NCI-H1694 treated with DMSO at 0.1 percent for 48 hours (cell line): ENCODE measurements at regions not wholly inside any gene's neighbourhood (a gene's known extent, or its start where the extent isn't known, plus 50 kb on each side); places are given as distances from the start of the nearest gene placed in this dataset.
A peak's percentile ranks its signal among the peaks of the same experiment; 100 is the strongest.
"Not testable (repeated sequence)": the region's sequence is repeated elsewhere in the genome, so short reads cannot be mapped to it uniquely, and the experiment has no call there.

Experiments
- DNase-seq: peaks from one replicate; lab custom pipeline; 2025; lab: John Stamatoyannopoulos, UW

DNA sequence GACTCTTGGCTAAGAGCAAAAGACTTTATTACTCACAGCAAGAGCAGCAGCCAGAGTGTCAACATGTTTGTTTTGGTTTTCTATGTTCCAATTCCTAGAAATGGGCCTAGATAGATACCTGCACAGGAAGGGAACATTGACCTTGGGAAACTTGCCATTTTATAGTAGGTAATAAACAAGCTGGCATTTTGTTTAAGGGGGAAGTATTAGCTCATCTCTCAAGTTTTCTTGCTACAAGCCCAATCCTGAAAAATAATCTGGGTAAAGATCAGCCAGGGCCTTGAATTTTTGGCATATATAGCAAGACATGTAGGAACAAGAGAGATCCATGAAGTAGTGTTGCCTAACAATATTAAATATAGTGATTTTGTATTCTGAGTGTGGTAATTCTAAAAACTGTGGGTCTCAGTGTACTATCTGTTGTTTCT lies 51.4 kb upstream of the RGL1 start:
- no peak for DNase-seq

GRCh38 chr1:183744132-183744913 lies 60.6 kb upstream of the RGL1 start:
- no peak for DNase-seq

GRCh38 chr1:183742355-183742754 lies 62.6 kb upstream of the RGL1 start:
- DNase-seq, result no peak

DNA sequence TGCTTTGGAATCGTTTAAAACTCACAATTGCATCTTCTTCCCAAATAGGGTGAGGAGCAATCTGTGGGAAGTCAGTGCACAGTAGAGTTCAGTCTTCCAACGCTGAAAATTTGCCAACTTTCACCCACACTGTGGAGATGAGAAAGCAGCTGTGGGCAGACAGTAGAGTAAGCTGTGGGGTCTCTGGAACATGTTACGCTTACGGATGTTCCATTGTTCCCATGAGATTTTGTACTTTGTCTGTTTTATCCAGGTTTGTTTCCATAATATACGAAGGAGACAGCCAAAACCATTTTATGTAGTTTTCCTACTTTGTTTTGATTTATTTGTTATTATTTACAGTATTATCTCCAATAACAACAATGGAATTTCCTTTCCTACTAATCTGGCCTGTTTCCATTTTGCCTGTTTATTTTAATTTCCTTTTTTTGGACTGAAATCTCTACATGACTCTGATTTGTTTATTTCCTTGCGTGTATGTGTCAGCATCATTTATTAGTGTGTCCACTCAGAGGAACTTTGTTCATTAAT lies 65.1 kb upstream of the RGL1 start:
- DNase-seq, result no peak

DNA sequence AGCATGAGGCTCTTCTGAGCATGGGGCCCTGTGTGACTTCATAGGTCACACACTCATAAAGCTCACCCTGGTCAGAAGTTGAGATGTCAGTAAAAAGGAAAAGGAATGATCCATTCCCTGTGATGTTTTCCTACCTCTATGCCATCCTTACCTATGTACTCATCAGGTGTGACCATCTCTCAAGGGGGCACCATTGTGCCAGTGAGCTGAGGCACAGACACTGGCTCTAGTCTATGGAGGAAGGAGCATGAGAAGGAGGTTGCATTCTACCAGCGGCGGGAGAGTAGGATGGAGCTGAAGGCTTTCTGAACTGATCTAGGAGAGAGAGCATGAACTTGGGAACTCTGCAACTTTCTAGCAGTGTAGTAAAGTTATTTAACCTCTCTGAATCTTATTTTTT lies 65.8 kb upstream of the RGL1 start:
- DNase-seq, result no peak

GRCh38 chr1:183737916-183738315 lies 67.0 kb upstream of the RGL1 start:
- not testable (repeated sequence) for DNase-seq

DNA sequence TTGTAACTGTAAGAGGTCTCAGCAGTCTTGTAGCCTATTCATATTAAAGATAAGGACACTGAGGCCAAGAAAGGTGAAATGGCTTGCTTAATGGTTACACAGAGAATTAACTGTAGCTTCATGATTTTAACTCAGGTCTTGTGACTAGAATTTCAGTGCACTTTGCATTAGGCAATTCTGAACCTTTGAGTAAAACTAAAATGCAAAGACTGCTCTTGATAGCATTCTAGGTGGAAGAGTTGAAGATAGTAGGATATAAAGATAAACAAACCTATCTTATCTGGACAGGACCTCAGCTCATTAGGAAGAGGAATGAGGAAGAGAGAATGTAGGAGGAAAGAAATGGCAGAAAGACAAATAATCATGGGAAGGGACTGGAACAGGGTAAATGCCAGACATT lies 68.6 kb upstream of the RGL1 start:
- DNase-seq, result no peak

DNA sequence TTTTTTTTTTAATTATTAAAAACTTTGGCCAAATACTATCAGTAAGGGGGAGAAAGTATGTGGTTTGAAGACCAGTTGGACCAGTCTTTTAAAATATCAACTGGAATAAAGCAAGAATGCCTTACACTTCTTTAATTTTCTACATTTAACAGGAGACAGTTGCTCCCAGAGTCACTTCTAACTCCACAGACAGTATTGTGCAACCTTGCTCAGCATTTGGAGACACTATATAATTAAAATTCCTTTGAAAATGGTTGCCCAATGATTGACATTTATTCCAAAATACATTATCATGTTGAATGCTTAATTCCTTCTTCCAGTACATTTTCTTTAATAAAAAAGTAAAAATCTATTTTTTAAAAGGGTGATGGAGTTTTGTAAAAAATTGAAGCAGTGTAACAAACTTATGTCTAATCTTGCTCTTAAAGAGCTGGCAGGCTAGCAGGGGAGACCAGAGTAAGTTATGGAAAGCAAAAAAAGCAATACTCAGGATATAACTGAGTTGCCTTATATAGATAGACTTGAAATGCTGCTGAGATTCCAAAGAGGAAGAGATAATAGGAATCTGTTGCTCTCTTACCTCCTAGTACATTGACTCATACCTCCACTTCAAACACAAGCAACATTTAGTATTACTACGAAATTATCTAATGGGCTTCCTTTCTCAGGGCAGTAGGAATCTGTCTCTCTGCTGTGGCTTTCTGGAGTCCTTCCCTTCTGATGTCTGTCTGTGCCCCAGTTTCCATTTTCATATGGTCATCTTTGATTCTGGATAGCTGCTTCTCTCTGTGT lies 69.7 kb upstream of the RGL1 start:
- DNase-seq, result no peak

DNA sequence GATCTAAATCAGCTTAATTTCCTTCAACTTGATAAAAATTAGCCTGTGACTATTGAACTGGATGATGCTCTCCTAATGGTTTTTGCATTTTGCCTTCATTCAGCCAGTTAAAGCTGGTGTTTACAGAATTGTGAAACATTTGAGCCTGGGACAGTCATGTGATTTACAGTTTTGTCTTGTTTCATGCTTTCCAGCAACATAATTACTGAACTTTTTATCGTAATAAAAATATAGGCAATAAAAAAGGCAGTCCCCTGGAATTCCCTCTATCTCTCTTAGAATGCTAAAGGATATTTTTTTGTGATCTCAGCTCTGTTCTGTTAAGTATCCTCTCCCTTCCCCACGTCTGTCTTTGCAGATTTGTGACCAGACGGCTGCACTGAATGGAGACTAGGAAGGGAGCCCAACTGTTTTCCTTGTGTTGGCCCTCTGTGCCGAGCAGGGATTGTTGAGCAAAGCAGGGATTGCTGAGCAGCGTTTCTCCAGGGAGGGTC lies 70.3 kb upstream of the RGL1 start:
- peak; percentile 41 for DNase-seq

DNA sequence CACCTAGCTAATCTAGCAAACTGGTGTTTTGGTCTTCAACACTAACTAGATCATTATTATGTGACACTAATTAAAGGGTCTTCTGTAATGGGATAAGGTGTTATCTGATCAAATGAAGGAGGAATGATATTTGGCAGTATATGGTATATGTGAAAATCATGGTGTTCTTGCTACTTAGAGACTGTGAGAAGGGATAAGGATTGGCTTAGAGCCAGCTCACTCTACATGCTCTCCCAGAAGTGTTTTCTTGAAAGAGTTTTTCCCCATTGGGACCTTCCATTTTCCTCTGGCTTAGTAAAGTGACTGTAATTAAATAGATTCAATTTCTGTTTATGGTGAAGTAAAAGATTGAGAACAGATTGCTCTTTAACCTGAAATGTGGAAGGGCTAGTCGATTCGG lies 71.2 kb upstream of the RGL1 start:
- peak; percentile 26 for DNase-seq

- DNase-seq, result peak; percentile 35
Observed at GRCh38 chr1:183732236-183732880, 72.6 kb upstream of the RGL1 start.

DNA sequence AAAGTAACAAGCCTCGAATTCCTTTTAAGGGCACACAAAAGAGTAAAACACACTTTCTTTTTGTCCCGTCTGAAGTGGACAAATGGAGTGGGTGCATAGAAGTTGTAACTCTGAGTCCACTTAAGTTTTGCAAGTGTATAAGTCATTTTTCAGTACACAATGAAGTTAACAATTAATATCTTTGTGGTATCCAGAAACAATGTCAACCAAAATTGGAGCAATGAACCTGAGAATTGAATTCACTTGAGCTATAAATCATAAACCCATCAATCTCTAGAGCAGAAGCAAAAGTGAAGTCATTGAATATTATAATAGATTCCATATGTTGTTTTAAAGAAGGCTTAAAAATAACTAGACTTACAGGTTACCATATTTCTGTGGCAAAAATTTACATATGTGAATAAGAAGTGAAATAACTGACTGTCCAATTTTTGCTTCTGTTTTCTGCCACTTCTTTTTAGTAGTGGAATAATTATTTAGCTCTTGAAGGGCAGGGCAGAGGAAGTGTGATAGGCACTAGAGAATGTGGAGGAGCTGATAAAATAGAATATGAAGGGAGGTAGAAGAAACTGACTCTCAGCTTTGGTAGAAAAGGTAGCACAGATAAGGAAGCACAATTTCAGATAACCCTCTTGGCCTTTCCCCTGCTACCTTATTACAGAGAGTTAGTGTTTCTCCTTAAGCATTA lies 73.9 kb upstream of the RGL1 start:
- DNase-seq, result no peak

DNA sequence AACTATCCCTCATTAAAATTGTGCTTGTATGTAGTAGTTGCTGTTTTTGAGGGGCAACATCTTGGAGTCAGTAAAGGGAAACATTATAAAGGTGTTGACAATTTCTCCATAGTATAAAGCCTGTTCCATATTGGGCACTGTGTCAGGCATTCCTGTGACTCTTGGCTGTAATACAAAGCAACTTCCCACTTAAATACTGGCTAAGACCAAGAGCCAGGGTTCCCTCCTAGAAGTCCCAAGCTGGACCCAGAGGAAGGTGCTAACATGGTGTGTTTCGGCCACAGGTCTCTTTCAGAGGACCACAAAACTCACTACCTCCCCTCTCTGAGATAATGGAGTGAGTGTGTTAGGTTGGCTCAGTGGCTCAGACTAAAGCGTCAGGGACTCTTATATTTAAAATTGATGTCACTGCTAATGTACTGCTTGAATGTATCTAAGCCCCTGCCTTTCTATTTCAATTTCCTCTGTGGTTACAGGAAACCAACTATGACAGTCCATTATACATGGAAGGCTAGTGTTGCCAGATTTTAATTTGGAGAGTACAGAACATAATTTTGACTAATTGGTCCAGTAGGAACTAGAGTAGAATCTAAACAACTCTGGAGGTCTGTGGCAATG lies 74.7 kb upstream of the RGL1 start:
- DNase-seq, result no peak

DNA sequence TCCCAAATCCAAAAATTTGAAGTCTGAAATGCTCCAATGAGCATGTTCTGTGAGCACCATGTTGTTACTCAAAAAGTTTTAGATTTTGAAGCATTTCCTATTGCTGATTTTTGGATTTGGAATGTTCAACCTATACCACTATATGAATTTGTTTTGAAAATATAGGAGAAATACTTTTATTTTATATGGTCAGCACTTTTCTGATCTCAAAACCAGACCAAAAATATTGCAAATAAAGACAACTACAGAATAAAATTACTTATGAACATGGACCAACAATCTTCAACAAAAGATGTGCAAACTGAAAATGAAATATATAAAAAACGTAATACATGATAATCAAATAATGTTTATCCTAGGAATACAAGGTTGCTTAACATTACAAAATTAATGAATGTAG lies 73.7 kb upstream of the APOBEC4 start:
- no peak for DNase-seq

DNA sequence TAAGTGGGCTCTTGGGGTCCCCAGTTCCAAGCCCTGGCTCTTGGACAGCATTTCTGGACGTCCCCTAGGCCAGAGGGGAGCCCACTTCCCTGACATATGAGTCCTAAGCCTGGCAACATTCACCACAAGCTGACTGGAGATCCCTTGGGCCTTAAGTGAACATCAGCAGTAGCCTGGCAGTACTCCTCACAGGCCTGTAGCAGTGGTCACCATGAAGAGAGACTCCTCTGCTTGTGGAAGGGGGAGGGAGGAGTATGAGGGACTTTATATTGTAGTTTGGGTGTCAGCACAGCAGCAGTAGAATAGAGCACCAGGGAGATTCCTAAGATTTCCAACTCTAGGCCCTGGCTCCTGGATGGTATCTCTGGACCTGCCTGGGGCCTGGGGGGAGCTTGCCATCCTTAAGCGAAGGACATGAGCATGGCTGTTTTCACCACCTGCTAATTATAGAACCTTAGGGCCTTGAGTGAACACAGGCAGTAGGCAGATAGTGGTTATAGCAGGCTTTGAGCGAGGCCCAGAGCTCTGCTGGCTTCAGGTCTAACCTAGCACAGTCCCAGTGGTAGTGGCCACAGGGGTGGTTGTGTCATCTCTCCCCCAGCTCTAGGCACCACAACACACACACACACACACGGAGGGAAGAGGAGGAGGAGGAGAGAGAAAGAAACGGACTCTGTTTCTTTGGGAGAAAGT lies 71.4 kb upstream of the APOBEC4 start:
- DNase-seq, result no peak

DNA sequence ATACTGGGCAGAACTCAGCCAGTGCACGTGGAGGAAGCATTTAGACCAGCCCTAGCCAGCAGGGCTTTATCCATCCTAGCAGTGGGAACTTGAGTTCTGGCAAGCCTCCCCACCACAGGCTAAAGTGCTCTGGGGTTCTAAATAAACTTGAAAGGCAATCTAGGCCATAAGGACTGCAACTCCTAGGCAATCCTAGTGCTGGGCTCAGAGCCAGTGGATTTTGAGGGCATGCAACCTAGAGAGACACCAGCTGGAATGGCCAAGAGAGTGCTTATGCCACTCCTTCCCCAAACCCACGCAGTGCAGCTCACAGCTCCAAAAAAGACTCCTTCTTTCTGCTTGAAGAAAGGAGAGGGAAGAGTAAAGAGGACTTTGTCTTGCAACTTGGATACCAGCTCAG lies 70.5 kb upstream of the APOBEC4 start:
- no peak for DNase-seq

DNA sequence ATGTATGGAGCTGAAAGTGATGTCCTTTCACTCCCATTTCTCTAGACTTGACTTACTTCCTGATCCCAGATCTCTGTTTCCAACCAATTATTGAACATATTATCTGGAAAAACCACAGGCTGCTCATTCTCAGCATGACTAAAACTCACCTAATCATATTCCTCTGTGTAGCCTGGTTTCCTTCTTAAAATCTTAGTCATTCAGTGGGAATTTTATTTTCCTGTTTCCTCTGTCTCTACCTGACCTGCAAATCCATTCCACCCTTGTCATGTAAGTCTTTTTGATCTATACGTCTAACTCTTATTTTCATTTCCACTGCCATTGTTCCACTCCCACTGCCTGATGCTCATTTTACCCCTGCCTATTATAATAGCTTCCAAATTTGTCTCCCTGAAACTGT lies 67.9 kb upstream of the APOBEC4 start:
- no peak for DNase-seq

DNA sequence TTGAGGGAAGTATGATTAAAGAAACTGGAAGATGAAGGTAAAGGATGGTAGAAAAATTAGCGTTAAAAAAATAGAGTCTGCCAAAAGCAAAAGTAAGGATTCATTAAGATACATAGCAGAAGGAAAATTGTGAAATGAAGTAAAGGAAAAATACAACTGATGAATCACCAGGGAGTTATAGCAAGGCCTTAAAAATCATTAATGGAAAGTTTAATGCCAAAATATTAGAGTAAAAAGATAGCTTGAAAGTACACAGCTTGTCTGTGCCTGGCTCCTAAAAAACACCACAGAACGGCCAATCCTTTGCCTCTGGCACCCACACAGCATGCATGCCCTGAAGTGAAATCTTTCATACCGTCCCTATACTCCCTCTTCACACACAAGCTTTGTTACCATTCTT lies 66.9 kb upstream of the APOBEC4 start:
- DNase-seq, result no peak

GRCh38 chr1:183719289-183719688 lies 66.2 kb upstream of the APOBEC4 start:
- DNase-seq, result no peak

DNA sequence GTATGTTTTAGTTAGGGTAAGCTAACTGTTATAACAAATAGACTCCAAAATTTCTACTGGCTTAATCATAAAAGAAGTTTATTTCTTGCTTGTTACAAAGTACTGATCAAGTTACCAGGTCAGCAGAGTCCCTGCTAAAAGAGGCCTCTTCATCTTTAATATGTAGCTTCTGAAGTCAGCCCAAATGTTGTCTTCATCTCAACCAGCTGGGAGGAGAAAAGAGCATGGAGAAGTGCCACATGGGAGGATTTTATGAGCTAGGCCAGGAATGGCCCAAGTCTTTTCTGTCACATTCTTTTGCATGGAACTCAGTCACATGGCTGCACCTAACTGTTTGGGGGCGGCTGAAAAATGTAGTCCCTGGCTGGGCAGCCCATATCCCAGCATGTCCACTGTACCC lies 63.2 kb upstream of the APOBEC4 start:
- no peak for DNase-seq
